ENCODE measurements at regions not wholly inside any gene's neighbourhood (a gene's known extent, or its start where the extent isn't known, plus 50 kb on each side); places are given as distances from the start of the nearest gene placed in this dataset.

DNA sequence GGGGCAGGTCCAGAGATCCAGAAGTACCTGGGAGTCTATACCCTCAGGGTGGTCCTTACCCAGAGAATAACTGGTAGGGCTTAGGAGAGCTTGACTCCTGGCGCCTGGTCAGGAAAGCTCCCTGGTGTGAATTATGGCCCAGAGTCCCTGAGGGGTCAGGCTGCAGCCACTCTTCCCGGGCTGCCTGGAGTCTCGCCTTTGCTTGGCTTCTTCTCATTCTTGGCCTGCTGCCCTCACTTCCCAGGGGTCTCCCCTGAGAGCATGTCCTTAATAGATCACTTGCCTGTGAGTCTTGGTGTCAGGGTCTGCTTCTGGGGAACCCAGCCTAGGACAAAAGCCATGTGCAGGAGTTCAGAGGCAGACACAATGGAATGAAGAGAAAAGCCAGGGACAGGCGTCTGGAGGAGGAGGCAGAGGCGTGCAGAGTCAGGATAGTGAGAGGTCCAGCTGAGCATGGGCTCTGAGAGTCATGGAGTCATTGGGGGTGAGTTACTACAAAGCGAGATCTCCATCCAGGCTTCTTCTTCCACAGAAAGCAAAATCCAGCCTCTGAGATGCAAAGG is 212.3 kb downstream of the TFAP2C start:
- no peak for DNase-seq

DNA sequence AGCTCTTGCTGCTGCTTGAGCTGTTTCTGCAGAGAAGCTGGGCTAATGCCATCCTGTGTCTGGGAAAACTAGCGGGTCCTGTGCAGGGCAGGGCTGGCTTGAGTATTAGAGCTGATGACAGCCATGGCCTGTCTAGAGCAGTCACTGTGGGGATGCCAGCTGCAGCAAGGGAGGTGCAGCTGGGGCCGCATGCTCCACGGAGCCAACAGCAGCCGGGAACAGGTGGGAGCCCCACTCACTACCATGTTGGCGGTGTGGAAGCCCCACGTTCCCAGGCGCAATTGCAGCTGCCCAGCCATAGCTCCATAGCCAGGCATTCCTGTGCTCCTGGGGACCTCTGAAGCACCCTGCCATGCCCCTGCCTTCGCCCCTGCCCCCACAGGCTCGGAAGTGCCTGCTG is 212.9 kb downstream of the TFAP2C start:
- no peak for DNase-seq

DNA sequence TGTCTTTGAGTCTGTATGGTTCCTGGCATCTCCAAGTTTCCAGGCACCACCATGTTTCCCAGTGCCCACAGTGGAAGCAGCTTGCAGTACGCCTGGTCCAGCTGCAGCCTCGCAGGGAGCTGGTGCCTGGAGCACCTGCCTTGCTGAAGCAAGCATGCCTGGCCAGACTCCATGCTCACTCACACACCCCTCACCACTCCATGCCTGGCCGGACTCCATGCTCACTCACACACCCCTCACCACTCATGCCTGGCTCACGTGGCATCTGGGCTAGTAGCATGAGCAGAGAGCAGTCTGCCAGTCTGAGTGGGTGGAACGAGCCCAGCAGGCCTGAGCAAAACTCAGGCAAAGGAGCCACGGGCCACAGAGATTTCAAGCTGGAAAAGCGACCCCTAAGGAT is 214.3 kb downstream of the TFAP2C start:
- DNase-seq = no peak

DNA sequence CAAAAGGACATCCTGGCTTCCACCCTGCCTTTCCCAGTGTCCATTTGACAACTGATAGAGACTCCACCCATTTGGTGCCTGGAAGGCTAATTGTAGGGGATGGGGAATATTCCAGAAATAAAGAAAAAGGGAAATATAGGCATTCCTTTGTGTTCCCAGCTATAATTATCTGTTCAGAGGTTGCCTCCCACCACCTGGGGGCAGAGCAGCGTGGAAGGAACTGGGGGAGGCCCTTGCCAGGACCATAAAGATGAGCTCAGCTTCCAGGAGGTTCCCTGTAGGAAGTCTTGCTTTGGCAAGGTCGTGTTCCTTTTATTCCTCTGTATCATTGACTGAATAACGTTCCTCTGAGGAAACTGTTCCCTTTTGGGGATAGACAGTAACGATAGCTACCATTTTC is 214.7 kb downstream of the TFAP2C start:
- DNase-seq = no peak

GRCh38 chr20:56845546-56846086 is 216.5 kb downstream of the TFAP2C start:
- DNase-seq = no peak

DNA sequence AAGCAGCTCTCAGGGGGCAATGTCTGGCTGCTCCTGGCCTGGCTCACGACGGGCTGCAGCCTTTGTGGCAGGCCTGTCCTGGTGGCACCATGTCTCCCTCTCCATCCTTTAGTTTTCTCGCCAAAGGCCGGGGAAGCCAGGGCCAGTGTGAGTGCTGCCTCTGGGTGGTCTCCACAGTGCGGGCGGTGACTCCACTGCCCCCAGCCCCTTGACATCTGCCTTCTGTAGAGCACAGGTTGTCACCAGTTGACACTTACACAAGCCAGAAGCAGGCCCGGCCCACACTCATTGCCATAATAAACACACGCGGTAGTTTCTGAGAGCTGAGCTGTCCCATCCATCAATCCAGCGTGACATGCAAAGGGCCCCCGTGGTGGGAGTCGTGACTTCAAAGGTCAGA is 219.5 kb downstream of the TFAP2C start:
- DNase-seq = no peak

DNA sequence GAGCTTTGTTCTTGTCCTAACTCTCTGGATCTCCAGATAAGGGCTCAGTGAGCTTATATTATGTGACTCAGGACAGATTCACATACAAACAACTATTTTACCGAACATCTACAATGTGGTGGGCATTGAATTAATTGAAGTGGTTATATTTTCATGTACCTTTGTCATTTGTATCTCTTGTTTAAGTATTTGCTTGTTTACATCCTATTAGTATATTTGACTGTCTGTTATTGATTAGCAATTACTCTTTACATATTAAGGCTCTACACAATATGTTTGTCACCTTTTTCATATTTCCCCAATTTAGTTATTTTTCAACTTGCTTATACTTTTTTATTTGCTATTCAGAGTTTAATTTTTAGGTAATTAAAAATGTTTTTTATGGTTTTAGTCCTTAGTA is 222.4 kb downstream of the TFAP2C start:
- no peak for DNase-seq

DNA sequence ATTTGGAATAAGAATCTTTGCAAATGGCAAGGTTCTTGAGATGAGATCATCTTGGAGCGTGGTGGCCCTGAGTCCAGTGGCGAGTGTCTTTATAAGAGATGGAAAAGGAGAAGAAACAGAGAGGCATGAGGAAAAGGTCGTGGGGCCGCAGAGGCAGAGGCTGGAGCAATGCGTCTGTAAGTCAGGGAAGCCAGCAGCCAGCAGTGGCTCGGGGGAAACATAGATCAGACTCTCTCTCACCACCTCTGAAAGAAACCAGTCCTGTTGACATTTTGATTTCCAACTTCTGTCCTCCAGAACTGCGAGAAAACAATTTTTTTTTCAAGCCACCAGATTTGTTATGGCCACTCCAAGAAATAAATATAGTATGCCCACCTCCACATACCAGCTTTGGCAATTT is 226.6 kb downstream of the TFAP2C start:
- DNase-seq = no peak

GRCh38 chr20:56857950-56858349 is 228.8 kb downstream of the TFAP2C start:
- no peak for DNase-seq

DNA sequence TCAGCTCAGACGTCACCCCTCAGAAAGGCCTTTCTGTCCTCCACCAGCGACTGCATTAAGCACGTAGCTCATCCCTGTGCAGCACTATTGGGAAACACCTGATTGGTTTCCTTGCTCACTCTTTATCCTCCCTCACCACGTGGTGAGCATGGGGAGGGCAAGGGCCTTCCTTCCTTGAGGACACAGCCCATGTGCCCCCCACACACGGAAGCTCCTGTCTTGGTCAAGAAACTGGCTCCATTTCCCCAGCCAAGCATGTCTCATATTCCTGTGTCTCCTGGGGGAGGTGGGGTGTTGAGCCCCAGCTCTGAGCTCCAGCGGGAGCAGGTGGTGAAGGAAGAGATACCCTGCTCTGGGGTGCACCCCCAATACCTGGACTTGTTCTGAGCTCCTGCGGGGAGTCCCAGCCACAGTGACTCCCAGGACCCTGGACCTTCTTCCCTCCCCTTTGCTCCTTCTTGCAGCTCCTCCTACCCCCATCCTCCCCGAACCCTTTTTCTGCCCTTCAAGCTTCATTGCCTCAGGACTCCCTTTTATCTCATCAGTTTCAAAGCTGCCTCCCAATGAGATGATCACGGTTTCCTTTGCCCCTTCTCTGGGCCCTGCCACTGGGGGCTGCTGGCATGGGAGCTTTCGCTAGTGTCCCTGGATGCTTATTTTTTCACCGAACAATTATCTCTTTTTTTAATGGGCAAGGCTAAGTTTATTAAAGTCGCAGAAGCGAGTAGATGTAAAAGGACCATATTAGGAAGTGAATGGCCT is 230.1 kb downstream of the TFAP2C start:
- no peak for DNase-seq

DNA sequence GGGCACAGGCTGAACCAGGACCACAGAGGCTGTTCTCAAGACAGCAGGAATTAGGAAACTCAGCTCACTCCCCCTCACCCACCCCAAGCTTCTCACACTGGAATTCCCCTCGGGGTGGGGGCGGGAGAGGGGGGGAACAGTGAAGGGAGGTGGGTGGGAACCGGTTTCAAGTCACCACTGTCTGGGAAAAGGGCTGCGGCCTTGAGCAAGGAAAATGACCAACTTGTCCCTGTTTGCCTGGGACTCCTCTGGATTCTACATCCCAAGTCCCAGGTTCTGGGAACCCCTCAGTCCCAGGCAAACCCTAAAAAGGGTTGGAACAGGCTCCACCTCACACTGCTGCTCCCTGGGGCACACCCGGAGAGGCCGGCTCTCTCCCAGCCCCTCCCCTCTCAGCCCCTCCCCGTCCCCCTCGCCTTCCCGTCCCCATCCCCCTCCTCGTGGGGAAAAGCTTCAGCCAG is 230.7 kb downstream of the TFAP2C start:
- DNase-seq = peak; percentile 31

- DNase-seq = peak; percentile 6
These were observed 231.3 kb downstream of the TFAP2C start for GRCh38 chr20:56860413-56860812.

DNA sequence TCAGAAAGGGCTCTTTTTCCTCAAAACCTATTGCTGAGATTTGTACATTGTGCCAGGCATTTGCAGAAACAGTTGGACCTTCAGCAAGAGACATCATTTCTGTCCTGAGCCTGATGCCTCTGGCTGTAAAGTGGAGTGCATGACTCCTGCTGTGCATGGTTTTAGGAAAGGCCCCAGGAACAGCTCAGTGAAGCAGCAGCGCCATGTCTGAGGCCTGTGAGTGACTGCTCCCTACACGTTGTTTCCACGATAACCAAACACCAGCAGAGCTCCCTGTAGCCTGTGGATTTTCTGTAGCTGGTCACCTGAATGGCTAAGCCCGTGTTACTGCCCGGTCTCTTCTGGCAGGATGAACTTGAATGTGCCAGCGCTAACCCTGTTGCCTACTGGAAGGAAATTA is 232.5 kb downstream of the TFAP2C start:
- DNase-seq = no peak

DNA sequence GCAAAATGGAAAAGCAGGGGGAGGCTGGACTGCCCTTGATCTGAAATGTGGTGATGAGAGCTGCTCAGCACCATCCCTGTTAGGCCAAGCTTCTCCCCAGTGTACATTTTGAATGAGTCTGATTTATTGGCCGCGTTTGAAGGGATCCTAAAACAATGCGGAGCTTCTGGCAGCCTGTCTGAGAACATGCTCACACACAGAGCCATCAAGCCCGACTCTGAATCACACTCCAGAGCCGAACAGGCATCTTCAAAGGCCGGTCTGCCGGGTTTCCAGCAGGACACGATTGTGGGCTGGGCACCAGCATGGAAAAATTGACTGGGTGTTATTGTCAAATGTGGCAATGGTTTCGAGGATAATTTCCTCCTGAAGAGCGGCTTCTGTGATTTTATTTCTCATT is 235.9 kb downstream of the TFAP2C start:
- DNase-seq = no peak

- no peak for DNase-seq
These were observed 238.0 kb downstream of the TFAP2C start for GRCh38 chr20:56867128-56867527.

DNA sequence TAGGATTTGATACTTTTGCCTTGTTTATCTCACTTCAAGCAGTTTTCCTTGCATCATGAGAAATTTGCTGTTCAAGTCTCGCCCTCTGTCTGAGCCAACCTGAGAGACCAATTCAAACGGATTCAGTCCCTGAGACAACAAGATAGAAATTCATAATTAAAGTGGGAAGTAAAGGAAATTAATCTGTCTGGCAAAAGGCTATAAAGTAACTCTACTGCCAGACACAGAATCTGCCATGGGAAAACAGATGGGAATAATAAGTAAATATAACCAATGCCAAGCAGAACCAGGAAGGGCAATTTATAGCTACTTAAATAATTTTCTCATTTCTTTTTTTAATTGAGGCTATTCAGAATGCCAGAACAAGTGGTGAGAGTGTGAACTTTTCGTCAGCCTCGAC is 239.6 kb downstream of the TFAP2C start:
- no peak for DNase-seq

GRCh38 chr20:56870271-56870670 is 241.2 kb downstream of the TFAP2C start:
- no peak for DNase-seq

DNA sequence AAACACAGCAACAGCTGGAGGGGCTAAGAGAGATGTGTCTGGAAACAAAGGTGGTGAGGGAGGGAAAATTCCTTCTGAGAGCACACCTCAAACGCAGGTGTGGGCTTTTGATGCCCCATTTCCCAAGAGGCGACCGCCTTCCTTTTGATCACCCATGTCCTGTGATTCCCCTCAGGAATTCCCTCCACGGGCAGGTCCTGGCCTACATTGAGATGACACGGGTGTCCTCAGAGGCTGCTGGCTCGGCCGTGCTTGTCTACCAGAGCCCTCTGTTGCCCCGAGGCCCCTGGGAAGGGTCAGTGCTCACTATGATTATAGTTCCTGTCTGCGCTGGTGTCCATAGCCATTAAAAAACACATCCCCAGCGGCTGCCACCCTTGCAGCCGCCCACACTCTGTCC is 242.6 kb downstream of the TFAP2C start:
- no peak for DNase-seq

DNA sequence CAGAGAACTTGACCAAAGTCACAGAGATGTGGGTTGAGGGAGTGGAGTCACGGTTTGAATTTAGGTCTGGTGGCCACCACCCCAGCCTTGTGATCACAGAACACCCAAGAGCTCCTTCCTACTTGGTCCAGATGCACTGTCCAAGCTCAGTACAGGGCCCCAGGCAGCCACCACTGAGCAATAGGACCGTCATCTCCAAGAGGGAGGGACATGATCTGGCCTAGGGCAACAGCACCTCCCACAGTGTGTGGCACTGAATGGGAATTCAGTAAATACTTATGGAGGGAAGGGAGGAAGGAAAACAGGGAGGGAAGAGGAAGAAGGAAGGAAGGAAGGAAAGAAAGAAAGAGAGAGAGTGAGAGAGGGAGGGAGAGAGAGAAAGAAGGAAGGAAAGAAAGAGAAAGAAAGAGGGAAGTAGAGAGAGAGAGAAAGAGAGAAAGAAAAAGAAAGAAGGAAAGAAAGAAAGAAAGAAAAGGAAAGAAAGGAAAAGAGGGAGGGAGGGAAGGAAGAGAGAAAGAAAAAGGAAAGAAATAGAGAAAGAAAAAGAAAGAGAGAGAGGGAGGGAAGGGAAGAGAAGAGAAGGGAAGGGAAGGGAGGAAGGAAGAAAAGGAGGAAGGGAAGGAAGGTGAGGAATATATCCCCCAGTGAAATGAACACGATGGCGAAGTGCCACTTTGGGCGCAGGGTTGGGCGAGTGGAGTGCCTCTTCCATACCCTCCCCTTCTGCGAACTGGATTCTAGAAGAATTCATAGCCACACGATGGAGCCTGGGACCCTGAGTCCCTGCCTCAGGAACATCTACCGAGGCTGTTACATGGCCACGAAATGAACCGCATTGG is 243.7 kb downstream of the TFAP2C start:
- DNase-seq = no peak

GRCh38 chr20:56873836-56874235 is 244.7 kb downstream of the TFAP2C start:
- DNase-seq = no peak

DNA sequence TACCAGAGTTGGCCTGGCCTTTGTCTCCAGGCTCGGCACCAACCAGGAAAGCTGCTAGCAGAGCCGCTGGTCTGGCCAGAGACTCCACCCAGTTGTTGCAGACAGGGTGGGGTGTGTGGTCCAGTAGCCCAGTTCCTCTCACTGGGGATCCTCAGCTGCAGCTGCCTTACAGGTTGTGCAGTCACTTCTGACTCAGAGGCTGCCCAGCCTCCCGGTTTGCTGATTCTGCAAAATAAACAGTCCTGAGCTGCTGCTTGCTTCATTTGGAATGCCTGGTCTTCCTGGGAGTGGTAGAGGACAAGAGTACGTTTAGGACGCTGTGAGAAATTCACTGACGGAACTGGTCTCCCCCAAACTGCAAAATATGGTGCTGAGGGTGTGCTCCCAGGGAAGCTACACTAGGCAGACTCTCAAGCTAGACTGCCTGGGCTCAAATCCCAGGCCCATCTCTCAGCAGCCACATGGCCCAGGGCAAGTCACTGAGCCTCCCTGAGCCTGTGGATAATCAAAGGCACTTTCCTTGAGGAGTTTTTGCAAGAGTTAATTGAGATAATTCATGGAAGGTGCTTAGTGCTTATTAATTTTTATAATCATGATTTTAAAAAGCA is 246.1 kb downstream of the TFAP2C start:
- peak; percentile 53 for DNase-seq

DNA sequence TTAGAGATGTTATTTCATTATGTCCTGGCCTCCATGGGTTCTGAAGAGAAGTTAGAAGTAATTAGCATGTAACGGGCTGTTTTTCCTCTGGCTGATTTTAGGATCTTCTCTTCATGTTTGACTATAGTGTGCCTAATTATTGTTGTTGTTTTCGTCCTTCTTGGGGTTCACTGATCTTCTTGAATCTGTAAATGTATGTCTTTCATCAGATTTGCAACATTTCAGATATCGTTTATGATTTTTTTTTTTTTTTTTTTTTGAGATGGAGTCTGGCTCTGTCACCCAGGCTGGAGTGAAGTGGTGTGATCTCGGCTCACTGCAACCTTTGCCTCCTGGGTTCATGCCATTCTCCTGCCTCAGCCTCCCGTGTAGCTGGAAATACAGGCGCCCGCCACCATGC is 246.7 kb downstream of the TFAP2C start:
- DNase-seq = no peak

DNA sequence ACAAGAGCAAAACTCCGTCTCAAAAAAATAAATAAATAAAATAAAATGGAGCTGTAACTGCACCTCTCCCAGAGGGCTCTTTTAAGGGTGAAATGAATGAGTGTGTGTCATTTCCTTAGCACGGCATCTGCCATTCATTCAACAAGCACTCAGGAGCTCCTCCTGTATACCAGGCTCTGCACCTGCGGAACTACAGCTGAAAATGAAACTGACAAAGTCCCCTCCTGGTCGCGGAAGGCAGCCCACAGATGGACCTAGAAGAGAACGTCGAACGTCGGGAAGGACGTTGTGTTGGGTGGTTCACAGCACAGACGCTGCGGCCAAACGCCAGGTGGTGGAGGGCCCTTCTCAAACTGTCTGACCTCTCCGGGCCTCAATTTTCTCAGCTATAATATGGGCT is 256.4 kb downstream of the TFAP2C start:
- no peak for DNase-seq
